HepG2 (cell line): ENCODE measurements at regions not wholly inside any gene's neighbourhood (a gene's known extent, or its start where the extent isn't known, plus 50 kb on each side); places are given as distances from the start of the nearest gene placed in this dataset.

Experiments used
- AGO1 ChIP-seq: fragments of 200-400 bp; formaldehyde crosslinking; IDR thresholded peaks from 2 replicates; pipeline ENCODE4 v1.6.1; 2017; ENCODE audit warnings: mild to moderate bottlenecking, low read depth, low read length, moderate library complexity; ENCODE audit not compliant: poor library complexity, severe bottlenecking
- E2F1 ChIP-seq: sonication (generic); formaldehyde crosslinking; IDR thresholded peaks from 2 replicates; pipeline ENCODE4 v1.5.0; 2020; ENCODE audit warnings: missing genetic modification reagents
- ESRRA ChIP-seq: sonication (generic); formaldehyde crosslinking; IDR thresholded peaks from 2 replicates; pipeline ENCODE4 v1.5.1; 2020; ENCODE audit warnings: mild to moderate bottlenecking, low read depth, missing genetic modification reagents
- FOXC1 ChIP-seq: sonication (generic); formaldehyde crosslinking; IDR thresholded peaks from 2 replicates; pipeline ENCODE4 v1.8.0; 2022; ENCODE audit warnings: mild to moderate bottlenecking, missing genetic modification reagents, borderline replicate concordance
- HDAC6 ChIP-seq: fragments of 200-600 bp; sonication (generic); IDR thresholded peaks from 2 replicates; pipeline ENCODE4 v1.7.0; 2017; ENCODE audit warnings: mild to moderate bottlenecking, antibody characterized with exemption, low read length, low read depth
- KLF12 ChIP-seq: sonication (generic); formaldehyde crosslinking; IDR thresholded peaks from 2 replicates; pipeline ENCODE4 v1.4.0; 2020; ENCODE audit warnings: missing genetic modification reagents, borderline replicate concordance
- MAFF ChIP-seq: IDR thresholded peaks from 2 replicates; pipeline ENCODE4 v1.6.1; 2011; ENCODE audit warnings: low read depth, low read length, improper control_type of control experiment
- MXD4 ChIP-seq: IDR thresholded peaks from 2 replicates; pipeline ENCODE4 v1.6.1; 2016; ENCODE audit warnings: mild to moderate bottlenecking, missing biosample characterization, missing genetic modification reagents
- NFE2L2 ChIP-seq: fragments of 150-350 bp; IDR thresholded peaks from 2 replicates; pipeline ENCODE4 v1.6.1; 2014; ENCODE audit warnings: low read length
- POLR2AphosphoS2 ChIP-seq: IDR thresholded peaks from 2 replicates; pipeline ENCODE4 v1.6.1; 2011; ENCODE audit warnings: low read depth, low read length, improper control_type of control experiment
- POLR2AphosphoS5 ChIP-seq: IDR thresholded peaks from 2 replicates; pipeline ENCODE4 v1.6.1; 2012; ENCODE audit warnings: low read depth, low read length
- SMAD9 ChIP-seq: sonication (generic); formaldehyde crosslinking; IDR thresholded peaks from 2 replicates; pipeline ENCODE4 v1.5.1; 2020; ENCODE audit warnings: mild to moderate bottlenecking, missing genetic modification reagents
- ZBTB34 ChIP-seq: sonication (generic); formaldehyde crosslinking; IDR thresholded peaks from 2 replicates; pipeline ENCODE4 v1.8.0; 2022; ENCODE audit warnings: mild to moderate bottlenecking, missing genetic modification reagents
- ZC3H4 ChIP-seq: sonication (generic); formaldehyde crosslinking; IDR thresholded peaks from 2 replicates; pipeline ENCODE4 v1.4.0; 2020; ENCODE audit warnings: missing genetic modification reagents, borderline replicate concordance
- ZIK1 ChIP-seq: sonication (generic); formaldehyde crosslinking; IDR thresholded peaks from 2 replicates; pipeline ENCODE4 v1.5.0; 2020; ENCODE audit warnings: mild to moderate bottlenecking, low read depth, missing genetic modification reagents, borderline replicate concordance
- ZNF138 ChIP-seq: sonication (generic); formaldehyde crosslinking; IDR thresholded peaks from 2 replicates; pipeline ENCODE4 v1.5.0; 2020; ENCODE audit warnings: mild to moderate bottlenecking, low read depth, missing genetic modification reagents
- ZNF616 ChIP-seq: sonication (generic); formaldehyde crosslinking; IDR thresholded peaks from 2 replicates; pipeline ENCODE4 v1.5.0; 2020; ENCODE audit warnings: low read depth, mild to moderate bottlenecking, missing genetic modification reagents
- ZNF768 ChIP-seq: sonication (generic); formaldehyde crosslinking; IDR thresholded peaks from 2 replicates; pipeline ENCODE4 v1.4.0; 2020; ENCODE audit warnings: missing genetic modification reagents
- TF ChIP-seq, protein P1 (sequence below): sonication (generic); formaldehyde crosslinking; IDR thresholded peaks from 2 replicates; pipeline ENCODE4 v1.8.0; 2022; ENCODE audit warnings: missing genetic modification reagents, low read depth, mild to moderate bottlenecking, borderline replicate concordance
- TF ChIP-seq, protein P2 (sequence below): sonication (generic); formaldehyde crosslinking; IDR thresholded peaks from 2 replicates; pipeline ENCODE4 v1.9.0; 2022; ENCODE audit warnings: low read depth, missing genetic modification reagents
- TF ChIP-seq, protein P3 (sequence below), 2 experiments: sonication (generic) in 1 of 2; formaldehyde crosslinking in 1 of 2; IDR thresholded peaks; 2 replicates each; pipeline versions ENCODE4 v1.5.1 to v1.6.1; 2011 to 2020; ENCODE audit warnings: borderline replicate concordance in 1 of 2, low read depth in 1 of 2, low read length in 1 of 2, mild to moderate bottlenecking in 1 of 2, missing genetic modification reagents in 1 of 2, moderate library complexity in 1 of 2

DNA sequence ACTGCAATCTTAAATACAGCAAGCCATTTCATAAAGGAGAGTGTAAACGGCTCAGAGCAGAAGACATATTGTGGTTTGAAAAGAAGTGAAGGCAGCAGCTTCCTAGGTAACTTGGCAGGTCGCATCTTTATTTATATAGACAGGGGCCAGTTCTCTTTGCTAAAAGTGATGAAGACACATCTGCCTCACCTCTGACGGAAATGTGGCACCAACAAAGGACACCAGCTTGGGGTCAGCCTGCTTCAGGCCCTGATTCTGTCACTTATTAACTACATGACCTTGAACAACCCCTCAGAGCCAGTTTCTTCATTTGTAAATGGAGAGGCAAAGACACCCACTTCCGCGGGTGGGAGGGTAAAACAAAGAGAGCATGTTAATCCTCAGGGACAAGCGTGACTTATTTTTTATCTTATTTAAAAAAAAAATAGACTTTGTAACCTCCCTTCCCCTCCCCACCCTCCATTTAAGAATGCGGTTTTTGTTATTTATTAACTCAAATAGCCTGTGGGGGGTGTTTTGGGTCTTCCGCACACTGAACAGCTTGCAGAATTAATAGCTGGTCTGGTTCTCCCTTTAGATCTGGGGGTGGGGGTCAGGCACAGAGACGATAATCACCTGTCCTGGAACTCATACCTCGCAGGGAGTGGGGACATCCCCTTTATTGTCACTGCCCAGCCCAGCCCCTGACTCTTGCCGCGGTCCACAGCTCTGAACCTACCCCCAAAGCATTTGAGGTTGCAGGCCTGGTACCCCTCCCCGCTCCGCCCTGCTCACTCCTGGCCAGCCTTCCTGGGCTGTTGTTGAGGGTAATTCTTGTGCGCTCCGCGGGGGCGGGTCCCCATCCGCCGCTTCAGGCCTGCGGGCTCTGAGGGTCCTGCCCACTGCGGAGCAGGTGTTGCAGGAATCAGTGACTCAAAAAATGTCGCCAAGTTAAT, 64.2 kb upstream of the TMEM17 start (continued):
- TF ChIP-seq ZBTB34 (0 out of 2 replicates have a peak, but pooled peaks have one; percentile 29), AGO1 (no peak), SMAD9 (CRISPR knock-in tag) (no peak), MXD4 (CRISPR knock-in tag) (peak; percentile 80; the same call in 1 of the 2 replicates), ZIK1 (CRISPR knock-in tag) (peak; percentile 29; the same call in 1 of the 2 replicates), ZNF768 (CRISPR knock-in tag) (peak; percentile 89; the same call in 1 of the 2 replicates), ZNF138 (CRISPR knock-in tag) (0 out of 2 replicates have a peak, but pooled peaks have one; percentile 57), HDAC6 (no peak), ZC3H4 (no peak), MAFF (peak; percentile 41; the same call in 1 of the 2 replicates), POLR2AphosphoS5 (peak; percentile 58), NFE2L2 (no peak), KLF12 (CRISPR knock-in tag) (peak; percentile 71; the same call in 1 of the 2 replicates), E2F1 (CRISPR knock-in tag) (peak; percentile 70; the same call in 1 of the 2 replicates), ZNF616 (0 out of 2 replicates have a peak, but pooled peaks have one; percentile 6), ESRRA (CRISPR knock-in tag) (peak; percentile 65; the same call in 1 of the 2 replicates), FOXC1 (no peak), POLR2AphosphoS2 (no peak)
- TF ChIP-seq, protein P1, sequence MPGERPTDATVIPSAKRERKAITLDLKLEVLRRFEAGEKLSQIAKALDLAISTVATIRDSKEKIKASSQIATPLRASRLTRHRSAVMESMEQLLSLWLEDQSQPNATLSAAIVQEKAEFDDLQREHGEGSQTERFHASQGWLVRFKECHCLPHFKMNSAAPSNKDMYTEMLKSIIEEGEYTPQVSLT, result no peak
- TF ChIP-seq, protein P2, sequence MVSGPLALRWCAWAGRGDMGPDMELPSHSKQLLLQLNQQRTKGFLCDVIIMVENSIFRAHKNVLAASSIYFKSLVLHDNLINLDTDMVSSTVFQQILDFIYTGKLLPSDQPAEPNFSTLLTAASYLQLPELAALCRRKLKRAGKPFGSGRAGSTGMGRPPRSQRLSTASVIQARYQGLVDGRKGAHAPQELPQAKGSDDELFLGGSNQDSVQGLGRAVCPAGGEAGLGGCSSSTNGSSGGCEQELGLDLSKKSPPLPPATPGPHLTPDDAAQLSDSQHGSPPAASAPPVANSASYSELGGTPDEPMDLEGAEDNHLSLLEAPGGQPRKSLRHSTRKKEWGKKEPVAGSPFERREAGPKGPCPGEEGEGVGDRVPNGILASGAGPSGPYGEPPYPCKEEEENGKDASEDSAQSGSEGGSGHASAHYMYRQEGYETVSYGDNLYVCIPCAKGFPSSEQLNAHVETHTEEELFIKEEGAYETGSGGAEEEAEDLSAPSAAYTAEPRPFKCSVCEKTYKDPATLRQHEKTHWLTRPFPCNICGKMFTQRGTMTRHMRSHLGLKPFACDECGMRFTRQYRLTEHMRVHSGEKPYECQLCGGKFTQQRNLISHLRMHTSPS (CRISPR knock-in tag), result no peak; the same call in 1 of the 2 replicates
- TF ChIP-seq, protein P3, sequence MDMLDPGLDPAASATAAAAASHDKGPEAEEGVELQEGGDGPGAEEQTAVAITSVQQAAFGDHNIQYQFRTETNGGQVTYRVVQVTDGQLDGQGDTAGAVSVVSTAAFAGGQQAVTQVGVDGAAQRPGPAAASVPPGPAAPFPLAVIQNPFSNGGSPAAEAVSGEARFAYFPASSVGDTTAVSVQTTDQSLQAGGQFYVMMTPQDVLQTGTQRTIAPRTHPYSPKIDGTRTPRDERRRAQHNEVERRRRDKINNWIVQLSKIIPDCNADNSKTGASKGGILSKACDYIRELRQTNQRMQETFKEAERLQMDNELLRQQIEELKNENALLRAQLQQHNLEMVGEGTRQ (IDR thresholded peaks at IDR 0.05; ENCODE audit: low read depth, low read length), result no peak
- TF ChIP-seq, protein P3 (CRISPR knock-in tag; IDR thresholded peaks at IDR 0.05; ENCODE audit: borderline replicate concordance), result no peak
